Astrocyte of the cerebellum (primary cell): ENCODE measurements at regions not wholly inside any gene's neighbourhood (a gene's known extent, or its start where the extent isn't known, plus 50 kb on each side); places are given as distances from the start of the nearest gene placed in this dataset.

Experiments used
- DNase-seq: peaks from one replicate; pipeline ENCODE4 v3.0.0-alpha.2; 2011; ENCODE audit warnings: low read depth
- H3K4me3 ChIP-seq: 2 replicates; pipeline ENCODE4 v1.5.1; 2011; ENCODE audit warnings: mild to moderate bottlenecking, low read depth, low read length, moderate library complexity
- CTCF ChIP-seq: IDR thresholded peaks from 2 replicates; pipeline ENCODE4 v1.5.1; 2012; ENCODE audit warnings: low read length, low read depth, moderate library complexity, mild to moderate bottlenecking; ENCODE audit errors: missing control alignments
- in situ Hi-C: cut with HindIII; loops from 2 replicates; pipeline ENCODE4 v1.10.0; 2017; ENCODE audit warnings: low sequenced_read_pairs

- TF ChIP-seq CTCF = no peak
- no peak overlapping the region for H3K4me3 ChIP-seq
- in situ Hi-C loops = no loop called here
- DNase-seq = no peak
Observed at GRCh38 chr15:26095710-26096330, 232.7 kb upstream of the ATP10A start.

GRCh38 chr15:26091184-26091583, 228.1 kb upstream of the ATP10A start:
- in situ Hi-C loops = no loop called here
- TF ChIP-seq CTCF = no peak
- H3K4me3 ChIP-seq = no peak overlapping the region
- DNase-seq = no peak

GRCh38 chr15:26087881-26088280, 224.8 kb upstream of the ATP10A start:
- in situ Hi-C loops = no loop called here
- DNase-seq = no peak
- H3K4me3 ChIP-seq = no peak overlapping the region
- no peak for TF ChIP-seq CTCF

- no peak for DNase-seq
- TF ChIP-seq CTCF = no peak
- H3K4me3 ChIP-seq = no peak overlapping the region
- in situ Hi-C loops = no loop called here
Observed at GRCh38 chr15:26087395-26087794, 224.3 kb upstream of the ATP10A start.

- no peak overlapping the region for H3K4me3 ChIP-seq
- DNase-seq = no peak
- in situ Hi-C loops = no loop called here
- TF ChIP-seq CTCF = no peak
Observed at GRCh38 chr15:26084771-26085170, 221.6 kb upstream of the ATP10A start.

GRCh38 chr15:26083896-26084295, 220.8 kb upstream of the ATP10A start:
- in situ Hi-C loops = no loop called here
- TF ChIP-seq CTCF = no peak
- no peak overlapping the region for H3K4me3 ChIP-seq
- DNase-seq = no peak
